ENCODE measurements at regions not wholly inside any gene's neighbourhood (a gene's known extent, or its start where the extent isn't known, plus 50 kb on each side); places are given as distances from the start of the nearest gene placed in this dataset.
"Not testable (repeated sequence)": the region's sequence is repeated elsewhere in the genome, so short reads cannot be mapped to it uniquely, and the experiment has no call there.

DNA sequence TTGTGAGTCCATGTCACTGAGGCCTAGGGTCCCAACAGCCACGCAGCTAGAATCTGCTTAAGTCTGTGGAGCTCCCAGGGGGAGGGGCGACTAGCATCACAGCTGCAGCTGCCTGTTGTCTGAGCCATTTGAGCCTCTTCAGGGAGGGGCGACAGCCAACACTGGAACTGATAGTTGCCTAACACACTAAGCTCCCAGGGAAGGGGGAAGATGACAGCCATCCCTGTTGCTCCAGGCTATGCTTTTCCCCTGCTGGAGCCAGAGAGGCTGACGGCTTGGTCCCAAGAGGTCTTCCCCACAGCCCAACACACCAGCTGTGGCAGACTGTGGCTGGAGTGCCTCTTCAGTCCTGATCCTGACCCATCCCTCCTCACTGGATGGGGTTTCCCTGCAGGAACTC is 817.5 kb downstream of the NXPH1 start:
- no peaks in the 10 kb centered on the region for H3K36me3 Mint-ChIP-seq (ENCODE audit: low read depth)
- no peaks in the 10 kb centered on the region for H3K27me3 Mint-ChIP-seq
- no peak overlapping the region for H3K27ac Mint-ChIP-seq
- H3K4me3 Mint-ChIP-seq: no peak overlapping the region
- H3K4me1 Mint-ChIP-seq: no peaks in the 10 kb centered on the region
- DNase-seq (no peak), ATAC-seq (no peak)
- H3K9me3 Mint-ChIP-seq: peaks cover 20% of the 10 kb centered on the region

DNA sequence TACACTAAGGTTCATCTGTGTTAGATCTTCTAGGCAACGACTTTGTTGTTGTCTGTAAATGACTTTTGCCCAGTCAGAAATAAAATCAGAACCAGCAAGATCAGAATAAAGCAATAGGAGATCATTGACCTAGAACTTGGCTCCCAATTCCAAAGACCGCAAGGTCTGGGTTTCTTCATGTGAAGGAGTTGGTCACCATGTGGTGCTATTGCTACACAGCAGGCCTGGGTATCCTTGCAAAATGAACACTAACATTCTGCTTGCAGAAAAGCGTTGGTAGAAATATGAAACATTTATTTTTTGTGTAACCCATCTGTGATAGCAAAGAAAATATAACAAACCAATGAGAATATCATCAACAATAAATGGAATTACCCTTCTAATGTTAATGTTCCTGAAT is 831.0 kb downstream of the NXPH1 start:
- ATAC-seq (no peak), DNase-seq (no peak)
- no peak overlapping the region for H3K4me3 Mint-ChIP-seq
- no peaks in the 10 kb centered on the region for H3K27me3 Mint-ChIP-seq
- no peaks in the 10 kb centered on the region for H3K4me1 Mint-ChIP-seq
- H3K36me3 Mint-ChIP-seq (ENCODE audit: low read depth): no peaks in the 10 kb centered on the region
- no peak overlapping the region for H3K27ac Mint-ChIP-seq
- peaks cover 21% of the 10 kb centered on the region for H3K9me3 Mint-ChIP-seq

DNA sequence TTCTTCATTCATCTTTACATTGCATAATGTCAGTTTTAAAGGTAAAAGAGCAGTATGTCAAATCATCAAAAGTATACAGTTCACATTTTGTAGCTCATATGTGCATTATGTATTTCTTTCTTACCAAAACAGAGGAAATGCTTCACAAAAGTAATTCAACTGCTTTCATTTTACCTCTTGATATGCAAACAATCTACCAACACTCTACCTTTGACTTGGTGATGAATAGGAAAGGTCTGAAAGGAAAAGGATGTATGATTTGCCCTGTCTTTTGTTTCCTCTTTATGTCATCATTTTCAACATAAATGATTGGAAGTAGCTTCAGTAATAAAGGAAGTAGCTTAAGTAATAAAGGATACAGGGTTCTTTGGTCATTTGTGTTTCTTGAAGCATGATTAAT is 846.7 kb downstream of the NXPH1 start:
- no peak overlapping the region for H3K27ac Mint-ChIP-seq
- ATAC-seq: no peak
- no peaks in the 10 kb centered on the region for H3K36me3 Mint-ChIP-seq (ENCODE audit: low read depth)
- no peaks in the 10 kb centered on the region for H3K4me1 Mint-ChIP-seq
- H3K4me3 Mint-ChIP-seq: no peak overlapping the region
- DNase-seq: no peak
- H3K27me3 Mint-ChIP-seq: no peaks in the 10 kb centered on the region
- H3K9me3 Mint-ChIP-seq: peaks cover 16% of the 10 kb centered on the region

DNA sequence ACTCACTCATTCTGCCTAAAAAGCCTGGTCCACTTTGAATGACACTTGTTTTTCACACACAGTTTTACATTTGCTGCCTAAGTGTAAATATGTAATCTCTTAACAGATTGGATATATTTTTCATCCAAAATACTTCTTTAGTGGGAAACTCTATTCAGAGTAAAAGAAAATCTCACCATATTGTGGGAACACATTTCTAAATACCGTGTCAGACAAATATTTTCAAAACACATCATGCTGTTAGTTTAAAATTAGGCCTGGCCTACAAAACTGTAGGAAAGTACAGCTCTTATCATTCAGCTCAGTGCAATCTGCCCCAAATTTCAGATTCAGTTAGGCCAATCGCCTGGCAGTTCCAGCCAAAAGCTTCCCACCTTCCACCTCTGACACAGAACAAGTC is 849.8 kb downstream of the NXPH1 start:
- ATAC-seq: no peak
- H3K4me3 Mint-ChIP-seq: no peak overlapping the region
- H3K36me3 Mint-ChIP-seq (ENCODE audit: low read depth): no peaks in the 10 kb centered on the region
- no peak overlapping the region for H3K27ac Mint-ChIP-seq
- no peaks in the 10 kb centered on the region for H3K27me3 Mint-ChIP-seq
- no peaks in the 10 kb centered on the region for H3K4me1 Mint-ChIP-seq
- H3K9me3 Mint-ChIP-seq: peaks cover 21% of the 10 kb centered on the region
- DNase-seq: no peak

DNA sequence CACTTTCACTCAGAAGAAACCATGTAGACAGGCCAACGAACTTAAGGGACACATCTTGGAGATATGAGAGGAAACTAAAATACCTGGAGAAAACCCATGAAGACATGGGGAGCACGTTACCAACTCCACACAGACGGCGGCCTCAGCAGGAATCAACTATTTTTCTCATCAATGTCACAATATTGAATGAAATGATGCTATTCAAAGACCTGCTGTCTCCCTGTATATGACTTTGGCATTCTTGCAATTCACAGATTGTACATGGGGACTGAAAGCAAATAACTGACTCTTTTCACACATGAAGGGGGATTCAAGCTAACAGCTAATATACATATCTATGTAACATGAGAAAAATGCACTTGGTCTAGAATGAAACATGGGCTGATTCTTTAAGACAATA is 869.0 kb downstream of the NXPH1 start:
- Mint-ChIP-seq H3K27me3 (no peaks in the 10 kb centered on the region), H3K4me1 (no peaks in the 10 kb centered on the region), H3K36me3 (ENCODE audit: low read depth) (no peaks in the 10 kb centered on the region), H3K27ac (no peak overlapping the region), H3K9me3 (peaks cover 4% of the 10 kb centered on the region), H3K4me3 (no peak overlapping the region)
- ATAC-seq (no peak), DNase-seq (no peak)

DNA sequence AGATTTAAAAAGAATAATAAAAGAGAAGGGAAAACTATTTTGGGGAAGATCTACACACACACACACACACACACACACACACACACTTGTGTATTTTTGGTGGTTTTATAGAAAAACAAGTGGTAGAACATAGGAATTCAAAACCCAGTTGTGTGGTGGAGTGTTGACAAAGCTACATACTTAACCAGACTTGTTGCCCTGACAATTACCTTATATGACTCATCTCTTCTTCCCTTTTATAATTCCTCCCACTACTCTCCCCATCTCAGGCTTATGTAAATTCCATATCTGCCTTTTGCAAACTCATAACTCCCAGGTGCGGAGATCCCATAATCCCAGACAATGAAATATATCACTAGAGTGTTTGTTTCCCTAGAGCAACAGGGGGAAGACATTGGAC is 873.7 kb downstream of the NXPH1 start:
- Mint-ChIP-seq H3K4me3 (no peak overlapping the region), H3K9me3 (peaks cover 6% of the 10 kb centered on the region), H3K36me3 (ENCODE audit: low read depth) (no peaks in the 10 kb centered on the region), H3K27ac (no peak overlapping the region), H3K4me1 (no peaks in the 10 kb centered on the region), H3K27me3 (no peaks in the 10 kb centered on the region)
- DNase-seq: no peak
- ATAC-seq: no peak

DNA sequence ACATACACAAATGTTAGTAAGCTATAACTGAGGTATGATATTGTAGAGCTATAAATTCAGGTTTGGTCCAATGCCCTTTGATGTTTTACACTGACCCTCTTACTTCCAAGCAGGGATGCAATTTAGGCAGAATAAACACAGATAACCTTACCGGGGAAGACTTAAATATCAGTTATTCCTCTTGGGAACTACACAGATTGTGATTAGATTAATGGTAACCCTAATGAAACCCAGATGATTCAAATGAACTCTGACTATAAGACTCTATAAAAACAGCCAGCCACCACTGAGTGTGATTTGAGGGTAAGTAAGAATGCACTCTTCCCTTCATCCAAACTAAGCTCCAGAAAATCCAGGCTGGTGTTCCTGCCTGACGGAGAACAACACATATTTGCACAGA is 891.1 kb downstream of the NXPH1 start:
- DNase-seq (no peak), ATAC-seq (no peak)
- H3K9me3 Mint-ChIP-seq: peaks cover 33% of the 10 kb centered on the region
- no peak overlapping the region for H3K4me3 Mint-ChIP-seq
- no peak overlapping the region for H3K27ac Mint-ChIP-seq
- H3K27me3 Mint-ChIP-seq: no peaks in the 10 kb centered on the region
- no peaks in the 10 kb centered on the region for H3K36me3 Mint-ChIP-seq (ENCODE audit: low read depth)
- H3K4me1 Mint-ChIP-seq: no peaks in the 10 kb centered on the region

DNA sequence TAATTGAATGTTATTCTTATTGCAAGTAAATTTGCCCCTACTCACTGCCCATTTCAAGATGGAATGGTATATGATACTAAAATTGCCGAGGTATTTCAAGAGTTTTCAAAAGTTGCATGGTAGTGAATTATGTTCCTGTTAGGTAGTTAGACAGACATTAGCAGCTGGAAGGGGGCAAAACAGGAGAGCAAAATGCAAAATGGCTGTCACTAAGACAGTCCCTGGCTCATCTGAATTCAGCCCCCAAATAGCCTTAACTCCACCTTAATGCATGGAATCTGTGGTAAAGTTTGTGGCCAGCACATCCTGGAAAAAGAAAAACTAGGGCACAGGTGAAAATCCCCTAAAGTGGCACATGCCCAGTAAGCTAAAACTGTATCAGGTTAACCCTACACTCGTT is 894.9 kb downstream of the NXPH1 start:
- peaks cover 31% of the 10 kb centered on the region for H3K9me3 Mint-ChIP-seq
- no peak overlapping the region for H3K27ac Mint-ChIP-seq
- no peak overlapping the region for H3K4me3 Mint-ChIP-seq
- no peaks in the 10 kb centered on the region for H3K27me3 Mint-ChIP-seq
- DNase-seq: no peak
- ATAC-seq: no peak
- H3K36me3 Mint-ChIP-seq (ENCODE audit: low read depth): no peaks in the 10 kb centered on the region
- no peaks in the 10 kb centered on the region for H3K4me1 Mint-ChIP-seq

DNA sequence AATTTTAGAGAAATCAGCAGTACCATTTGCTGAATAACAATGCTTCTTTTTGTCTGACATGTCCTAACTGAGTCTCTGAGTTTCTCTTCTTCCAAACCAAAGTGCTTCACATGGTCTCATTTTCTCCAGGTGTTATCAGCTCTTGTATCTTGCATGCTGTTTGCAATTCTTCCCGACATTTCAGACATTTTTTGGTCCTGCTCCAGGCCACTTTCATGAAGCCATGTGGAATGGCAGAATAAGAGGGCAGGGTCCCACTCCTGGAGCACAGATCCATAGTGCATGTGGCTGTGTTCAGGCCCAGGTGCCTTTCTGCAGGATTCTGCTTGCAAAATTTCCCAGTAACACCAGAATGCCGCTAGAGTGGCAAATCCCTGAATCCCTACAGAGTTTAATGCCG is 916.2 kb downstream of the NXPH1 start:
- DNase-seq (no peak), ATAC-seq (no peak)
- Mint-ChIP-seq H3K4me1 (no peaks in the 10 kb centered on the region), H3K27me3 (no peaks in the 10 kb centered on the region), H3K9me3 (peaks cover 11% of the 10 kb centered on the region), H3K27ac (no peak overlapping the region), H3K4me3 (no peak overlapping the region), H3K36me3 (ENCODE audit: low read depth) (no peaks in the 10 kb centered on the region)

DNA sequence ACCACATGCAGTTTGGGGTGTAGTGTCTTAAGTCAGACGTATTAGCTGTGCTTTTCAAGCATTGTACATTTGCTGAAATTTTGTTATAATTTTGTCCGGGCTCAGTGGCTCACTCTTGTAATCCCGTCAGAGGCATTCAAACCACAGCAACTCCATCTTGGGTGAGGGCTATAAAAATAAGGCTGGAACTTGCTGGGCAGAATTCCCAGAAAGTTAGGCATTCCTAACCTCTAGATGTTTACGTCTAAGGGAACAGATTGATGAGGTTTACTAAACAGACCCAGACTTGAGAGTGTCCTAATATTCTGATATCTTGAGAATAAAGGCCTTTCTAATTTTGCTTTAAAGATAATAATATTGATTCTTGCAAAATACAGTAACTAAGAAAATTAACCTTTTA is 957.8 kb downstream of the NXPH1 start:
- ATAC-seq: no peak
- peaks cover 3% of the 10 kb centered on the region for H3K36me3 Mint-ChIP-seq (ENCODE audit: low read depth)
- H3K4me3 Mint-ChIP-seq: no peak overlapping the region
- no peak overlapping the region for H3K27ac Mint-ChIP-seq
- H3K9me3 Mint-ChIP-seq: peaks cover 20% of the 10 kb centered on the region
- no peaks in the 10 kb centered on the region for H3K4me1 Mint-ChIP-seq
- DNase-seq: no peak
- no peaks in the 10 kb centered on the region for H3K27me3 Mint-ChIP-seq

DNA sequence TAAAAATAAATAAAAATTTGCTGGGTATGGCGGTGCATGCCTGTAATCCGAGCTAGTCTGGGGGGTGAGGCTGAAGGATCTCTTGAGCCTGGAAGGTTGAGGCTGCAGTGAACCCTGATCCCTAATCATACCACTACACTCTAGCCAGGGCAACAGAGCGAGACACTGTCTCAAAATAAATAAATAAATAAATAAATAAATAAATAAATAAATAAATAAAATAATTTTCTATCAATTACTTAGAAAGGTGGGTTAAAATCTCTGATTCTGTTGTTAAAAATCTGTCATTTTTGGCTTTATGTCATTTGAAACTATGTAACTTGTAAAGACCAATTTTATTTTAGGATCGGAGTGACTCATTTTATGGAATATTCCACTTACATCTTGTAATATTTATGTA is 958.6 kb downstream of the NXPH1 start:
- ATAC-seq (no peak), DNase-seq (no peak)
- H3K27me3 Mint-ChIP-seq: no peaks in the 10 kb centered on the region
- no peak overlapping the region for H3K4me3 Mint-ChIP-seq
- no peak overlapping the region for H3K27ac Mint-ChIP-seq
- peaks cover 3% of the 10 kb centered on the region for H3K36me3 Mint-ChIP-seq (ENCODE audit: low read depth)
- no peaks in the 10 kb centered on the region for H3K4me1 Mint-ChIP-seq
- peaks cover 19% of the 10 kb centered on the region for H3K9me3 Mint-ChIP-seq

DNA sequence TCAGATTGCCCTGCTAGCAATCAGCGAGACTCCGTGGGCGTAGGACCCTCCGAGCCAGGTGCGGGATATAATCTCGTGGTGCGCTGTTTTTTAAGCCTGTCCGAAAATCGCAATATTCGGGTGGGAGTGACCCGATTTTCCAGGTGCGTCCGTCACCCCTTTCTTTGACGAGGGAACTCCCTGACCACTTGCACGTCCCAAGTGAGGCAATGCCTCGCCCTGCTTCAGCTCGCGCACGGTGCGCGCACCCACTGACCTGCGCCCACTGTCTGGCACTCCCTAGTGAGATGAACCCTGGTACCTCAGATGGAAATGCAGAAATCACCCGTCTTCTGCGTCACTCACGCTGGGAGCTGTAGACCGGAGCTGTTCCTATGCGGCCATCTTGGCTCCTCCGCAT is 971.0 kb downstream of the NXPH1 start:
- not testable (repeated sequence) for DNase-seq; H3K36me3 Mint-ChIP-seq (ENCODE audit: low read depth); H3K9me3 Mint-ChIP-seq; H3K4me3 Mint-ChIP-seq; ATAC-seq; H3K27me3 Mint-ChIP-seq; H3K27ac Mint-ChIP-seq; H3K4me1 Mint-ChIP-seq

DNA sequence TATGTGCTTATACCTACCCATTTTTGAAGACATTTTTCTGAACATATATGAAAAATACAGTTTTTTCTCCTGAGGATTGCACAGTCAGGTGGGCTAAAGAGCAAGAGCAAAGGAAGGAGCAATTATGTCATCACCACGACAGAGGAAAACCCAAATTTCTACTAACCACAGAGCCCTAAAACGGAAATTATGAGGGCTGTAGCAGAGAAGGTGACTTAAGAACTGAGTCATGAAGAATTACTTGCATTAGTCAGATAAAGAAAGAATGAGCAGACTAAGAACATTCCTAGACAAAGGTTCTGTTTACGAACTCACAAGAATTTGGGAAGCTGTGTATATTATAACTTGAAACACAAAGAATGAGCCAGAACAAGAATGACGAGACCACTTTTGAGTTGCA is 974.4 kb downstream of the NXPH1 start:
- Mint-ChIP-seq H3K4me3 (no peak overlapping the region), H3K36me3 (ENCODE audit: low read depth) (no peaks in the 10 kb centered on the region), H3K27me3 (no peaks in the 10 kb centered on the region), H3K27ac (no peak overlapping the region), H3K4me1 (no peaks in the 10 kb centered on the region), H3K9me3 (no peaks in the 10 kb centered on the region)
- no peak for ATAC-seq
- no peak for DNase-seq

DNA sequence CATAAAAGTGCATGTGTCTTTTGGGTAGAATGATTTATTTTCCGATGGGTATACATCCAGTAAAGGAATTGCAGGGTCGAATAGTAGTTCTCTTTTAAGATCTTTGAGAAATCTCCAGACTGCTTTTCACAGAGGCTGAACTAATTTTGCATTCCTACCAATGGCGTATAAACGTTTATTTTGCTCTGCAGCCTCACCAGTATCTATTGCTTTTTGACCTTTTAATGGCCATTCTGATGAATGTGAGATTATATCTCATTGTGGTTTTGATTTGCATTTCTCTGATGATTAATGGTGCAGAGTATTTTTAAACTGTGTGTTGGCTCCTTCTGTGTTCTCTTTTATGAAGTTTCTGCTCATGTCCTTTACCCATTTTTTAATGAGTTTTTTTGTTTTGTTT is 1020.1 kb downstream of the NXPH1 start:
- ATAC-seq: no peak
- no peaks in the 10 kb centered on the region for H3K27me3 Mint-ChIP-seq
- H3K36me3 Mint-ChIP-seq (ENCODE audit: low read depth): no peaks in the 10 kb centered on the region
- H3K4me3 Mint-ChIP-seq: no peak overlapping the region
- peaks cover 13% of the 10 kb centered on the region for H3K9me3 Mint-ChIP-seq
- DNase-seq: no peak
- no peak overlapping the region for H3K27ac Mint-ChIP-seq
- H3K4me1 Mint-ChIP-seq: no peaks in the 10 kb centered on the region

DNA sequence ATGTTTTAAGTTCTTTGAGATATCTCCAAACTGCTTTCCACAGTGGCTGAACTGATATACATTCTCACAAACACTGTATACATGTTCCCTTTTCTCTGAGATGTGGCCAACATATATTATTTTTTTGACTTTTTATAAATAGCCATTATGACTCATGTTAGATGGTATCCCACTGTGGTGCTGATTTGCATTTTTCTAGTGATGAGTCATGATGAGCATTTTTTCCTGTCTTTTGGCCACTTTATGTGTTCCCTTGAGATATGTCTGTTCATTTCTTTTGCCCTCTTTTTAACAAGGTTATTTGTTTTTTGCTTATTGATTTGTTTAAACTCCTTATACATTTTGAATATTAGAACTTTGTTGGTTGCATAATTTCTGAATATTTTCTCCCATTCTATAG is 1055.1 kb downstream of the NXPH1 start:
- no peaks in the 10 kb centered on the region for H3K4me1 Mint-ChIP-seq
- H3K36me3 Mint-ChIP-seq (ENCODE audit: low read depth): no peaks in the 10 kb centered on the region
- H3K4me3 Mint-ChIP-seq: no peak overlapping the region
- H3K9me3 Mint-ChIP-seq: peaks cover 32% of the 10 kb centered on the region
- no peaks in the 10 kb centered on the region for H3K27me3 Mint-ChIP-seq
- ATAC-seq (no peak), DNase-seq (no peak)
- no peak overlapping the region for H3K27ac Mint-ChIP-seq

DNA sequence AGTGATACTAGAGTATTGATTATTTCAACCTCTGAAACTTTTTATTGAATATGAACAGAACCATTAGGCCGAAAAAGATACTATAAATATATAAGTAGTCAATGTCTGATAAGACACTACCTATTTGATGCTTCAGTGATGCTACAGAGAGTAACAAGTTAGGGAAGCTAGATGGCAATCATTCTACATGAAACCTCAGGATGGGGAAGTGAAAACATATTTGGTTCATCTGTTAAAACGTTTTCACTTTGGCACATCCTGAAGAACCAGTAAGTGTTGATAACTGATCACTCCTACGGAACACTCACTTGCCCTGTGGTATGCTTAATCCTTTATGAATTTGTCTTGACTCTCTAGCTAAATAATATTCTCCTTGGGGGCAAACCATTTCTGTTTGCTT is 1064.9 kb downstream of the NXPH1 start:
- Mint-ChIP-seq H3K4me1 (no peaks in the 10 kb centered on the region), H3K9me3 (peaks cover 8% of the 10 kb centered on the region)

More for the DNA sequence above, 1064.9 kb downstream of the NXPH1 start:
- H3K27ac Mint-ChIP-seq: no peak overlapping the region
- H3K27me3 Mint-ChIP-seq: no peaks in the 10 kb centered on the region
- no peak for ATAC-seq
- no peak overlapping the region for H3K4me3 Mint-ChIP-seq
- H3K36me3 Mint-ChIP-seq (ENCODE audit: low read depth): no peaks in the 10 kb centered on the region
- no peak for DNase-seq
